ENCODE measurements at regions not wholly inside any gene's neighbourhood (a gene's known extent, or its start where the extent isn't known, plus 50 kb on each side); places are given as distances from the start of the nearest gene placed in this dataset.

- no peak for DNase-seq
These were observed 161.3 kb downstream of the DRD1 start for GRCh38 chr5:175282611-175283225.

- no peak for DNase-seq
These were observed 162.3 kb downstream of the DRD1 start for GRCh38 chr5:175281714-175282113.

- no peak for DNase-seq
These were observed 162.7 kb downstream of the DRD1 start for GRCh38 chr5:175281257-175281656.

DNA sequence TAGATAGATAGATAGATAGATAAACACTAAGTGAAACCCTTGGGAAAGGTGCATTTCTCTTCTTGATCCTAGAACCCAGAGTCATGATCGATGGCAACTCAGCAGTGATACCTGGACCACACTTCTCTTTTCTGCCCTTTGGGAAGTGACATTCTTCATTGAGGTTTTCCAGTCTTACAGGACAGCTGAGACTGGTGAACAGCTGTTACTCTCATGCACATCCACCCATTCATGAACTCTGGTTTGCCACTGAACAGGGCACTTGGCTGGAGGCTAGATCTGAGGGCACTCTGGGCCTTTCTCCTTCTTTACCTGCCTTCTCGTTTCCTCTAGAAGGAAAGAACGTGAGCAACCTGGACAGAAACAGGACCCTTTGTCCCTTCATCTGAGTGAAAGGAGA lies 164.5 kb downstream of the DRD1 start:
- DNase-seq: no peak

DNA sequence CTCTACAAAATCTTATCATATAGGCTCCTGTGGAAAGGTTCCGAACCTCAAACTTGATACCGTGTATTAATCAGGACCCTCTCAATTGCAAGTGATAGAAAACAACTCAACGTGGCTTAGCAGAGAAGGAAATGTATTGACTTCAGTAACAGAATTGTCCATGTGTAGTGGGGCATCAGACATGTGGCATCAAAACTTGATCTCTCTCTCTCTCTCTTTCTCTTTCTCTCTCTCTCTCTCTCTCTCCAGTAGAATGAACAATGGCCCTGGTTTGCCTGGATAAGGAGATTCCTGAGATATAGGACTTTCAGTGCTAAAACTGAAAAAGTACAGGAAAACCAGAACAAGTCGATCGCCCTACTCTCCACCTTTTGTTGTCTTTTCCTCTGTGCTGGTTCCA lies 168.2 kb downstream of the DRD1 start:
- DNase-seq: no peak

DNA sequence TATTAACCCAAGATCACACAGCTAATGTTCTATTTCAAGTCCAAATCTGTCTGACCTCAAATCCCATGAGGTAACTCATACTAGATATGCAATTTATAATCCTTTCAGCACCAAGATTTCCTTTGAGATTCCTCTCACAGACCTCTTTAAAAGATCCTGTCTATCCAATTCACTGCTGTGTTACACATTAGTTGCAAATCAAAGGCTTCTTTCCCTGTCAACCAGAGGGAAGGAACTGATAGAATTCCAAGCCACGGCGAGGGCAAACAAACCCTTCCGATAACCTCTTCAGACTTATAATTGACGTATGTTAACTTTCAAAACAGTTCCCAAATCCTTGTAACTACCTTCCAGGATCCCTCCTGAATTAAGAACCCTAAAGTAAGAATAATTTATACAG lies 168.9 kb downstream of the DRD1 start:
- no peak for DNase-seq

GRCh38 chr5:175274171-175274570 lies 169.8 kb downstream of the DRD1 start:
- DNase-seq: no peak

- DNase-seq: no peak
These were observed 179.6 kb downstream of the DRD1 start for GRCh38 chr5:175264406-175264805.

DNA sequence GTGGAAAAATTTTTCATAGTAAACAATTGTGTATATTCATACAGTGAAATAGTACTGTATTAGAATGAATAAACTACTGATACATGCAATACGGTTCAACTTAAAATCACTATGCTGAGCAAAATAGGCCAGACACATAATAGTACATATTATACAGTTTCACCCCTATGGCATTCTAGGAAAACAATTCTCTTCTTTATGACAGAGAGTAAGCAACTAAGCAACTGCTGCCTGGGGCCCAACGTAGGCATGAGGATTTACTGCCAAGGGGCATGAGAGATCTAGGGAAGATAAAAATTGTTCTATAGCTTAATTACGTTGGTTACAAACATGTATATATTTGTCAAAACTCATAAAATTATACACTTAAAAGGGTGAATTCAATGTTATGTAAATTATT lies 180.2 kb downstream of the DRD1 start:
- DNase-seq: no peak

DNA sequence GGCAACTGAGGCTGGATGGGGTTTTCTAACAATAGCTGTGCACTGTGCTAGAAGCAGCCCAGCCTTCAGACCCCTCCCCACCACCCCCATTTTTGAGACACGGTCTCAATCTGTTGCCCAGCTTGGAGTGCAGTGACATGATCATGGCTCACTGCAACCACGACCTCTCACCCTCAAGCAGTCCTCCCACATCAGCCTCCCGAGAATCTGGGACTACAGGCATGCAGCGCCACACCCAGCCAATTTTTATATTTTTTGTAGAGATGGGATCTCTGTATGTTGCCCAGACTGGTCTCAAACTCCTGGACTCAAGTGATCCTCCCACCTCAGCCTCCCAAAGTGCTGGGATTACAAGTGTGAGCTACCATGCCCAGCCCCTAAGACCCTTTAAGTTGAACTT lies 182.5 kb downstream of the DRD1 start:
- no peak for DNase-seq

GRCh38 chr5:175261037-175261436 lies 182.9 kb downstream of the DRD1 start:
- no peak for DNase-seq

DNA sequence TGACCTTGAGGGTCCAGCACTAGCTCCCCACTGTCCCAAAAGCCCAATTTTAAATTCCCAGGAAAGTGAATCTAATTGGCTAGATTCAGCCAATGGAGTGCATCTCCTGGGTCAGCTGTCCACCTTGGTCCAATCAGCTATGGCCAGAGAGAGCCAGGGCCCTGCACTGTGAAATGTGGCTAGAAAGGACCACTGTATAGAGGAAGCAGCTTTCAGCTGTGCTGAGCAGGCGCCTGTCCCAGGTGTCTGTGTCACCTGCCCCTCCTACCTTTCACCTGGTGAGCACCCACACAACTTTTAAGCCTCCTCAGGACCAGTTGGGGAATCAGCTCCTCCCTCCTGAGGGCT lies 186.2 kb downstream of the DRD1 start:
- no peak for DNase-seq

- no peak for DNase-seq
These were observed 186.7 kb downstream of the DRD1 start for GRCh38 chr5:175257128-175257846.

GRCh38 chr5:175254155-175254554 lies 189.8 kb downstream of the DRD1 start:
- no peak for DNase-seq

DNA sequence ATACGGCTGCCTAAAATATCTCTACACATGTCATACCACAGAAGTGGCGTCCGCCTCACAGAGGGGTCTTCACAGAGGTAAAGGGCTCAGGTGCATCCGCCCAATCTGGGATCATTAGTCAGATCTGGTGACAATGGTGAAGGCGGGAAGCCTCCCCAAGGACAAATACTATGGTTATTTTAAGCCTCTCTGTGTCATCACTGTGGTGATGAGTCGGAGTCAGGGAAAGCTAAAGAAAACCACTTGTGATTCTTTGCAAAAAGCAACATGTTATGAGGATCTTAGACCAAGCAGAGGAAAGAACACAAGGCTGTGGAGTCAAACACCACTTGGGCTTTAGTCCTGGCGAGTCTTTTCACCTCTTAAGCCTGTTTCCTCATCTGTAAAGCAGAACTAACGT lies 190.4 kb downstream of the DRD1 start:
- DNase-seq: no peak

- no peak for DNase-seq
These were observed 191.7 kb downstream of the DRD1 start for GRCh38 chr5:175252234-175252805.

- DNase-seq: no peak
These were observed 193.6 kb downstream of the DRD1 start for GRCh38 chr5:175250426-175250825.

DNA sequence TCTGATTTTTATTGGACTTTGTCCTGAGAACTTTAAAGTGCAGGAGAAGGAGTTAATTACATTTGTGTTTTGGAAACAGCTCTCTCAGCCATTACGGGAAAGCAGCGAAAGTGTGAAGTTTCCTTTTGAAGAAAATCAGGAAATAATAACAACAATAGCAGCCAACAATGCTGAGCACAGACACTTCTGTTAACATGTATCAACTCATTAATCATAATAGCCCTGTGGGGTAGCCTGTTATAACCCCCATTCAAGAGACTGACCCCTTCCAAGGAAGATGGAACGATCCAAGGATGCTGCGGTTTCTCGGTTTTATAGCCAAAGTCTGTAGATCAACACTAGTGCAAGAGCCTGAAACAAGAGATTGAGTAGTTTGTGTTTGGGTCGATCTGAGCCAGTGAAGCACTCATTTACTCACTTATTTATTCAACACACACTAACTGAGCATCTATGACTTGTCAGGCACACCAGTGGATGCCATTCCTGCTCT lies 195.5 kb downstream of the DRD1 start:
- DNase-seq: no peak

- DNase-seq: no peak
These were observed 197.0 kb downstream of the DRD1 start for GRCh38 chr5:175246889-175247520.

DNA sequence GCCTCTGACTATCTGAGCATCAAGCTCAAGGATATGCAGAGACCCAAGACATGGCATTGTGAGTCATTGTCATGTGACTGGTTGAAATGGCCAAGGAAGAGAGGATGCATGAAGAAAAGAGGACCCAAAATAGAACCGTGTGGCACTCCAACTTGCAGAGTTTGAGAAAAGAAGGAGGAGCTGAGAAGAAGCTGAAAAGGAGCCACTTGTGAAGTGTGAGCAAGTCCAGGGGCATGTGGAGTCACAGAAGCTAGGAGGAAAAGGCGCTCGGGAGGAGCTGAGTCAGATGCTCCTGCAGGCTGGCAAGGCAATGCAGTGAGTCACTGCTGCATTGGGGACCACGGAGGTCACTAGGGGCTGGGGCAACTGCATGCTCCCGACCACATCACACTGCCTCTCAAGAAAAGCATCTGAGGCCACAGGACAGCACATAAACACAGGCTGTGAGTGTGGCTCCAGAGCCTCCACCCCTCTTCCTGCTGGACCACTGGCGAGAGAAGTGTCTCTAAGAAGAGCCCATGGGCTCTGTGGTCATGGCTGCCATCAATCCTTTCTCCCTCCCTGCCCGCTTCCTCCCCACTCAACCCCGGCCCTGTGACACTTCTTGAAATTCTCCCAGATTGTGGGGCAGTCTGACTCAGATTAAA lies 197.6 kb downstream of the DRD1 start:
- no peak for DNase-seq

- DNase-seq: no peak
These were observed 200.5 kb downstream of the DRD1 start for GRCh38 chr5:175243441-175243840.

GRCh38 chr5:175242207-175242606 lies 201.8 kb downstream of the DRD1 start:
- DNase-seq: no peak

DNA sequence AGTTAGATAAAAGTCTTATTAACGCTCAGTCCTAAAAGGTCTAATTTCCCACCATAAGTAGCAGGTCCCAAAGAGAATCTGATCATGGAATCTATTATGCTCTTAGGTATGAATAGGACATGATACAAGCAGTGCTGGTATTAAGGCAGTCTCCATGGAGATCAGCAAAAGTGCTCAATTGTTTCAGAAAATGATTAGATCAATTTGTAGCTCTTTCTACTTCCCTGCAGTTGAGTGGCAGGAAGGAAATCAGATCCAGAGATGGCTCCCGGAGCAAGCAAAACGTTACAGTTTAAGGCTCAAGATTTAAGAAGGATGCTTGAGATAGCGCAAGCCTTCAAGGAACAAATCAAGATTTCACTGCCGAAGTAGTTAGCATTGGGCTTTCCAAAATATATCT lies 205.7 kb downstream of the DRD1 start:
- DNase-seq: no peak

GRCh38 chr5:175236176-175236575 lies 207.8 kb downstream of the DRD1 start:
- no peak for DNase-seq
